ACC112 (cell line): ENCODE measurements at regions not wholly inside any gene's neighbourhood (a gene's known extent, or its start where the extent isn't known, plus 50 kb on each side); places are given as distances from the start of the nearest gene placed in this dataset.
"Not testable (repeated sequence)": the region's sequence is repeated elsewhere in the genome, so short reads cannot be mapped to it uniquely, and the experiment has no call there.

Experiments used
- H2AFZ ChIP-seq: fragments of 200-600 bp; sonication (generic); one replicate; pipeline ENCODE4 v1.6.0; 2017; ENCODE audit warnings: antibody characterized with exemption, low read length; ENCODE audit not compliant: unreplicated experiment
- H3K27ac ChIP-seq: fragments of 200-600 bp; sonication (generic); 2 replicates; pipeline ENCODE4 v1.5.1; 2014; ENCODE audit warnings: low read depth, mild to moderate bottlenecking, antibody characterized with exemption, low read length, moderate library complexity
- H3K27me3 ChIP-seq: fragments of 200-600 bp; sonication (generic); 2 replicates; pipeline ENCODE4 v1.6.1; 2014; ENCODE audit warnings: mild to moderate bottlenecking, antibody characterized with exemption, low read length, moderate library complexity, mixed read lengths; ENCODE audit not compliant: insufficient read depth
- H3K36me3 ChIP-seq: fragments of 200-600 bp; sonication (generic); 2 replicates; pipeline ENCODE4 v1.6.1; 2016; ENCODE audit warnings: mild to moderate bottlenecking, antibody characterized with exemption, low read length, moderate library complexity, mixed read lengths; ENCODE audit not compliant: insufficient read depth
- H3K4me1 ChIP-seq: fragments of 200-600 bp; sonication (generic); one replicate; pipeline ENCODE4 v1.6.1; 2016; ENCODE audit warnings: low read length, mixed read lengths; ENCODE audit not compliant: insufficient read depth, unreplicated experiment, control insufficient read depth
- H3K4me3 ChIP-seq: fragments of 200-600 bp; sonication (generic); 2 replicates; pipeline ENCODE4 v1.5.1; 2014; ENCODE audit warnings: mild to moderate bottlenecking, low read depth, low read length
- H3K79me2 ChIP-seq: fragments of 200-600 bp; sonication (generic); one replicate; pipeline ENCODE4 v1.6.0; 2016; ENCODE audit warnings: low read length; ENCODE audit not compliant: control insufficient read depth, unreplicated experiment, insufficient read depth

GRCh38 chr10:65130162-65130758 lies 1609.1 kb downstream of the REEP3 start:
- no peak overlapping the region for H3K27ac ChIP-seq
- no peak overlapping the region for H3K4me3 ChIP-seq
- H2AFZ ChIP-seq: no peak overlapping the region
- no peaks in the 10 kb centered on the region for H3K79me2 ChIP-seq
- no peaks in the 10 kb centered on the region for H3K27me3 ChIP-seq
- H3K36me3 ChIP-seq: no peaks in the 10 kb centered on the region
- H3K4me1 ChIP-seq: no peaks in the 10 kb centered on the region

GRCh38 chr10:65133652-65134051 lies 1612.5 kb downstream of the REEP3 start:
- no peaks in the 10 kb centered on the region for H3K79me2 ChIP-seq
- no peak overlapping the region for H3K4me3 ChIP-seq
- no peak overlapping the region for H3K27ac ChIP-seq
- H2AFZ ChIP-seq: no peak overlapping the region
- H3K36me3 ChIP-seq: no peaks in the 10 kb centered on the region
- no peaks in the 10 kb centered on the region for H3K4me1 ChIP-seq
- no peaks in the 10 kb centered on the region for H3K27me3 ChIP-seq

GRCh38 chr10:65135508-65135907 lies 1614.3 kb downstream of the REEP3 start:
- Histone ChIP-seq H3K27me3 (no peaks in the 10 kb centered on the region), H3K27ac (no peak overlapping the region), H3K36me3 (no peaks in the 10 kb centered on the region), H3K4me3 (no peak overlapping the region), H3K4me1 (no peaks in the 10 kb centered on the region), H2AFZ (no peak overlapping the region), H3K79me2 (no peaks in the 10 kb centered on the region)

- Histone ChIP-seq H2AFZ (no peak overlapping the region), H3K4me3 (no peak overlapping the region), H3K27me3 (no peaks in the 10 kb centered on the region), H3K4me1 (no peaks in the 10 kb centered on the region), H3K79me2 (no peaks in the 10 kb centered on the region), H3K36me3 (no peaks in the 10 kb centered on the region), H3K27ac (no peak overlapping the region)
Measured at GRCh38 chr10:65142641-65143435, 1621.6 kb downstream of the REEP3 start.

- Histone ChIP-seq H3K4me1 (no peaks in the 10 kb centered on the region), H3K79me2 (no peaks in the 10 kb centered on the region), H2AFZ (no peak overlapping the region), H3K27me3 (no peaks in the 10 kb centered on the region), H3K27ac (no peak overlapping the region), H3K36me3 (no peaks in the 10 kb centered on the region), H3K4me3 (no peak overlapping the region)
Measured at GRCh38 chr10:65143723-65144122, 1622.5 kb downstream of the REEP3 start.

GRCh38 chr10:65149878-65150277 lies 1628.7 kb downstream of the REEP3 start:
- H3K27ac ChIP-seq: no peak overlapping the region
- no peak overlapping the region for H2AFZ ChIP-seq
- H3K4me1 ChIP-seq: no peaks in the 10 kb centered on the region
- no peaks in the 10 kb centered on the region for H3K79me2 ChIP-seq
- H3K4me3 ChIP-seq: no peak overlapping the region
- no peaks in the 10 kb centered on the region for H3K27me3 ChIP-seq
- no peaks in the 10 kb centered on the region for H3K36me3 ChIP-seq

GRCh38 chr10:65166272-65166671 lies 1645.1 kb downstream of the REEP3 start:
- Histone ChIP-seq H3K36me3 (no peaks in the 10 kb centered on the region), H3K79me2 (no peaks in the 10 kb centered on the region), H3K4me1 (no peaks in the 10 kb centered on the region), H3K27me3 (no peaks in the 10 kb centered on the region), H2AFZ (no peak overlapping the region), H3K27ac (no peak overlapping the region), H3K4me3 (no peak overlapping the region)

GRCh38 chr10:65172249-65172648 lies 1651.0 kb downstream of the REEP3 start:
- Histone ChIP-seq H2AFZ (no peak overlapping the region), H3K27ac (no peak overlapping the region), H3K4me1 (no peaks in the 10 kb centered on the region), H3K36me3 (no peaks in the 10 kb centered on the region), H3K4me3 (no peak overlapping the region), H3K79me2 (no peaks in the 10 kb centered on the region), H3K27me3 (no peaks in the 10 kb centered on the region)

GRCh38 chr10:65176994-65177393 lies 1655.8 kb downstream of the REEP3 start:
- H3K4me1 ChIP-seq: no peaks in the 10 kb centered on the region
- H3K79me2 ChIP-seq: no peaks in the 10 kb centered on the region
- no peak overlapping the region for H2AFZ ChIP-seq
- no peak overlapping the region for H3K27ac ChIP-seq
- no peaks in the 10 kb centered on the region for H3K27me3 ChIP-seq
- H3K4me3 ChIP-seq: no peak overlapping the region
- H3K36me3 ChIP-seq: no peaks in the 10 kb centered on the region

- Histone ChIP-seq H3K27ac (no peak overlapping the region), H3K27me3 (no peaks in the 10 kb centered on the region), H3K4me1 (no peaks in the 10 kb centered on the region), H3K4me3 (no peak overlapping the region), H3K36me3 (no peaks in the 10 kb centered on the region), H2AFZ (no peak overlapping the region), H3K79me2 (no peaks in the 10 kb centered on the region)
Measured at GRCh38 chr10:65183236-65183635, 1662.0 kb downstream of the REEP3 start.

GRCh38 chr10:65186668-65187067 lies 1665.5 kb downstream of the REEP3 start:
- not testable (repeated sequence) for H3K4me3 ChIP-seq, H3K4me1 ChIP-seq, H3K27me3 ChIP-seq, H3K27ac ChIP-seq, H3K79me2 ChIP-seq, H2AFZ ChIP-seq, H3K36me3 ChIP-seq
